Cardiac fibroblast (primary cell): ENCODE measurements at regions not wholly inside any gene's neighbourhood (a gene's known extent, or its start where the extent isn't known, plus 50 kb on each side); places are given as distances from the start of the nearest gene placed in this dataset.

Experiments
- DNase-seq, 2 donors: peaks; one replicate each; pipeline versions ENCODE4 v3.0.0 to v3.0.0-alpha.2; 2010; ENCODE audit warnings: low read depth in 2 of 2
- H3K4me3 ChIP-seq, 2 donors: replicated peaks in 1 of 2; 1 replicate in 1 of 2; 2 replicates in 1 of 2; pipeline ENCODE4 v1.5.1; 2011; ENCODE audit warnings: low read depth in 2 of 2, low read length in 2 of 2, mild to moderate bottlenecking in 2 of 2, moderate library complexity in 1 of 2
- TF ChIP-seq, protein P1 (sequence below): IDR thresholded peaks from one replicate; pipeline ENCODE4 v1.5.1; 2011; ENCODE audit warnings: low read depth, mild to moderate bottlenecking, low read length, inconsistent platforms

DNA sequence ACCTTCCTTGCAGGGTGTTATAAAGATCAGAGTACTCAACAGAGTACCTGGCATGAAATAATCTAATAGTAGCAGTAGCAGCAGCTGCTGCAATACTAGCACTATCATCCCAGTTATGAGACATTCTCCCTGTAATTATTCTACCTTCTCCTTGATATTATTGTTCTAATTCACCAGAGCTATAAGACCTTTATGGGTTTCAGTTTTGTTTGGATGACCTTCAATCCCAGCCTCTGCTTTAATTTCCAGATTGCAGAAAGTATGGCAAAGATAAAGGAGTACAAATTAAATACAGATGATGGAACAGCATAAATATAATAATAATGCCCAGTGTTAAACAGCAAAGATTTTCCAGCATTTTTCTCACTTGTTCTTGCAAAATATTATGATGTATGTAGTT lies 150.5 kb upstream of the MYLIP start:
- no peak overlapping the region for H3K4me3 ChIP-seq
- no peak for DNase-seq
- TF ChIP-seq, protein P1, sequence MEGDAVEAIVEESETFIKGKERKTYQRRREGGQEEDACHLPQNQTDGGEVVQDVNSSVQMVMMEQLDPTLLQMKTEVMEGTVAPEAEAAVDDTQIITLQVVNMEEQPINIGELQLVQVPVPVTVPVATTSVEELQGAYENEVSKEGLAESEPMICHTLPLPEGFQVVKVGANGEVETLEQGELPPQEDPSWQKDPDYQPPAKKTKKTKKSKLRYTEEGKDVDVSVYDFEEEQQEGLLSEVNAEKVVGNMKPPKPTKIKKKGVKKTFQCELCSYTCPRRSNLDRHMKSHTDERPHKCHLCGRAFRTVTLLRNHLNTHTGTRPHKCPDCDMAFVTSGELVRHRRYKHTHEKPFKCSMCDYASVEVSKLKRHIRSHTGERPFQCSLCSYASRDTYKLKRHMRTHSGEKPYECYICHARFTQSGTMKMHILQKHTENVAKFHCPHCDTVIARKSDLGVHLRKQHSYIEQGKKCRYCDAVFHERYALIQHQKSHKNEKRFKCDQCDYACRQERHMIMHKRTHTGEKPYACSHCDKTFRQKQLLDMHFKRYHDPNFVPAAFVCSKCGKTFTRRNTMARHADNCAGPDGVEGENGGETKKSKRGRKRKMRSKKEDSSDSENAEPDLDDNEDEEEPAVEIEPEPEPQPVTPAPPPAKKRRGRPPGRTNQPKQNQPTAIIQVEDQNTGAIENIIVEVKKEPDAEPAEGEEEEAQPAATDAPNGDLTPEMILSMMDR: no peak

DNA sequence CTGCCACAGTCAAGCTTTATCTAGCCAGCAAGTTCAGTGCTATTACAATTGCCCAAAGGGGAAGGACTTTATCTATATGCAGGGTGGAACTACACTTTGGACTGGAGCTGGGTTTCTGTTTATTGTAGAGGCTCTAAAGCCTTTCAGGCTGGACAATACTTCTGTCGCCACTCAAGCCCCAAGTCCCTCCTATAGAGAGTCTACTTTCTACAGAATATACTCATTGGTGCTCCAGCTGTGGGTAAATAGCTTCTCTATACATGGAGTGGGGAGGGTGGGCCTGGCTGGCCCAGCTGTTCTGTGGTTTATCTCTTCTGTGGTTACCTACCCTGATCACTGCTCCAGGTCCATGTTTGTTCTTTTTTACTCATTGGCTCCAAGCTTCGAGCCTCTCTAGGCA lies 151.8 kb upstream of the MYLIP start:
- TF ChIP-seq, protein P1: no peak
- no peak for DNase-seq
- H3K4me3 ChIP-seq: no peak overlapping the region

DNA sequence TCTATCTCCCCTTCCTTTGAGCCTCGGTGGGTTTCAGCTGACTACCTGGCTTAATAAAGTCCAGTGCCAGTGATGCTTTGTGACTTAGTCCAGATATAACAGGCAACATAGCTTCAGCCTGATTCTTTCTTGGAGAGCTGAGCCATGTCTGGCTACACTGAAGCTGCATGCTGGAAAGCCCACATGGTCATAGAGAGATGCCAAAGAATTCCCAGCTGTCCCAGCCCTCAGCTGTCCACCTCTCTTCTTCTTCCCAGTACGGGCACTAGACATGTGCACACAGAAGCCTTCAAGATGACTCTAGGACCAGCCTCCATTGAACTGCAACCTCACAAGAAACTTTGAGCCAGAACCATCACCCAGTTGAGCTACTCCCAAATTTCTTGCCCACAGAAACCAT lies 154.1 kb upstream of the MYLIP start:
- TF ChIP-seq, protein P1: no peak
- no peak for DNase-seq
- H3K4me3 ChIP-seq: no peak overlapping the region

DNA sequence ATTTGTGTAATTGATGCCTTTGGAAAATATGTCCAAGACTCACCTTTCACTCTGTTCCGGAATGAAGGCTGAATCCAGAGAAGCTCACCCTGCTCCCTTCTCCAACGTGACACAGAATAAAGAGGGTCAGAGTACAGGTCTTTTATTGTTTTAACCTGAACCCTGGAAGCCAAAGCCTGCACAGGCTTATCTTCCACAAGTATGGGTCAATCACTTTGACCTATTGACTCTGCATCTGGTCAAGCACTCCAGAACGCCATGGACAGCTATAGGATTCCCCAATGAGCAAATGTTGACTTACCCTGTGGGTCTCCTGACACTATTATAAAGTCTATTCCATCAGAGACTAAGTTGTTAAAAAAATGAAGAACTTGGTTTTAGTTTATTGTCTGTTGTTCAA lies 158.4 kb upstream of the MYLIP start:
- TF ChIP-seq, protein P1: no peak
- DNase-seq: no peak
- no peak overlapping the region for H3K4me3 ChIP-seq

DNA sequence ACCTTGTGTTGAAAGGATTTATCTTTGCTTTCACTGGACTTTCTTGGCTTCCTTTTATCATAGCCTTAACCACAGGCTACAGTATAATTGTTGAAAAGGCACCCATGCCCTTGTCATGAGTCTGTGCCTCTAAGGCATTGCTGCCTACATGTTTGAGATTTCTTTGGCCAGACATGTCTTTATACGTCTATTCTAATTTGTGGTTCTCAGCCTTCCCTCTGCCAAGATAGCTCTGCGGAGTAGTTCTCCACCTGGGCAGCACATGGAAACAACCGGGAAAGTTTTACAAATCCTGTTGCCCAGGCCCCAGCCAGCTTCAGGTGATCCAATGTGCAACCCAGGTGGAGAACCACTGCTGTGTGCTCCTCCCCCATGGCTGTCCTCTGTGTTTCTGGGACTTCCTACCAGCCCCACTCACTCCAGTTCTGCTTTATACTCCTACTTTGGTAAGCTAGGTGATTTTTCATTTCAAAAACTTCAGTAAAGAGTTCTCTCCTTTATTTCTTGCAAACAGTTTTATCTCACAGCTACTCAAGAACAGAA lies 159.6 kb upstream of the MYLIP start:
- TF ChIP-seq, protein P1: no peak
- H3K4me3 ChIP-seq: no peak overlapping the region
- DNase-seq: peak in 1 of 2 donors; percentile 44

DNA sequence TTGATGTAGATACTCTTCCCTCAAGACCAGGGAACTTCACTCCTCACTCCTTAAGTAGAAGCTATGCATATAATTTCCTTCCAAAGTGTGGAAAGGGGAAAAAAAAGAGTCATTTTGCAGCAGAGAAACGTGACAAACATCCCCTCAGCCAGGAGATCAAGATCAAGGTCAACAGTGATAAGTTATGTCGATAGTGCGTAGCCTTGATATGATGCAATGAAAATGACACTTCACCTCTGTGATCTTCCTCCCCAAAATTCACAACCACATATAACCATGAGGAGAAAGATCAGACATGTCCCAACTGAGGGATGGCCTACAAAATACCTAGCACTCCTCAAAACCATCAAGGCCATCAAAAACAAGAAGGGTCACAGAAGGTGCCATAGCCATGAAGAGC lies 160.4 kb upstream of the MYLIP start:
- TF ChIP-seq, protein P1: no peak
- DNase-seq: no peak
- no peak overlapping the region for H3K4me3 ChIP-seq

DNA sequence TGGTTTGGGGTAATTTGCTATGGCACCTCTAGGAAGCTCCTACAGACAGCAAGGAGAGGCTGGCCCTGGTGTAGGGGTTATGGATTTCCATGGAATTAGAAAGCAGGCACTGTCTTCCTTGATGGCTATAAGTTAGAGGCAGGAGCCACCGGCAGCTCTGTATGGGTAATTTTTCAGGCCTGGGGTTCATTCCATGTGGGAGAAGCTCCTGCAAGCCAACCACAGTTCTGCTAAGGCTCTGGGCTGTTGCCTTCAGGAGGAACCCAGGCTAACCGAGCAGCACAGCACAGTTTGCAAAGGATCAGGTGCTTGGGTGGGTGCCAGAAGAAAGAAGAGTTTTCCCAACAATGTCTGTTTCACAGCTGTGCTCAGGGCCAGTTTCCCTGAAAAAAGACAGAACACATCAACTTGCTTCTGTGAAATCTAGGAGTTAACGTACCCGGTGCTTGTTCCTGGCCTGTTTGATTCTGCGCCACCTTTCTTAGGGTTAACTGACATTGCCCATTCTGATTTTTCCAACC lies 162.8 kb upstream of the MYLIP start:
- DNase-seq: no peak
- TF ChIP-seq, protein P1: no peak
- no peak overlapping the region for H3K4me3 ChIP-seq
